Activated CD4-positive, alpha-beta memory T cell treated with anti-CD3 and anti-CD28 coated beads for 36 hours (primary cell): ENCODE measurements at regions not wholly inside any gene's neighbourhood (a gene's known extent, or its start where the extent isn't known, plus 50 kb on each side); places are given as distances from the start of the nearest gene placed in this dataset.

Experiments
- CTCF ChIA-PET: fragments of 350-600 bp; sonication (Branson Sonifier 250); formaldehyde crosslinking; loops from one replicate; lab custom pipeline; 2021; ENCODE audit warnings: antibody characterized with exemption, inconsistent platforms; lab: Charles Lee
- POLR2A ChIA-PET: fragments of 350-600 bp; sonication (Branson Sonifier 250); formaldehyde crosslinking; loops from one replicate; lab custom pipeline; 2021; ENCODE audit warnings: antibody characterized with exemption; lab: Charles Lee
- DNase-seq: peaks from one replicate; pipeline ENCODE4 v3.0.0-alpha.2; 2020
- H3K27ac Mint-ChIP-seq: one replicate; pipeline ENCODE4 v1.8.0; 2021; ENCODE audit warnings: mixed read lengths
- H3K27me3 Mint-ChIP-seq: one replicate; pipeline ENCODE4 v1.8.0; 2021; ENCODE audit warnings: mixed read lengths
- H3K36me3 Mint-ChIP-seq: one replicate; pipeline ENCODE4 v1.8.0; 2021; ENCODE audit warnings: mixed read lengths
- H3K4me1 Mint-ChIP-seq: one replicate; pipeline ENCODE4 v1.8.0; 2021; ENCODE audit warnings: low read depth, mixed read lengths
- H3K4me3 Mint-ChIP-seq: one replicate; pipeline ENCODE4 v1.8.0; 2021; ENCODE audit warnings: mild to moderate bottlenecking, mixed read lengths
- H3K9me3 Mint-ChIP-seq: one replicate; pipeline ENCODE4 v1.8.0; 2021; ENCODE audit warnings: mixed read lengths
- intact Hi-C: fragments of 100-400 bp; cut with micrococcal nuclease; formaldehyde crosslinking; loops from one replicate; pipeline ENCODE4 v1.15.1; 2023

- Mint-ChIP-seq H3K4me3 (no peak overlapping the region), H3K4me1 (no peaks in the 10 kb centered on the region), H3K9me3 (peaks cover 7% of the 10 kb centered on the region), H3K27me3 (no peaks in the 10 kb centered on the region), H3K27ac (no peak overlapping the region), H3K36me3 (no peaks in the 10 kb centered on the region)
- DNase-seq, result no peak
- intact Hi-C loops, result no loop called here
- POLR2A ChIA-PET, result no interaction called here
- CTCF ChIA-PET, result no interaction called here
Measured at GRCh38 chr18:39966275-39966674, 1988.8 kb upstream of the PIK3C3 start.

GRCh38 chr18:39962546-39962945, 1992.5 kb upstream of the PIK3C3 start:
- ChIA-PET CTCF (no interaction called here), POLR2A (no interaction called here)
- no peaks in the 10 kb centered on the region for H3K4me1 Mint-ChIP-seq
- no peak overlapping the region for H3K27ac Mint-ChIP-seq
- intact Hi-C loops, result no loop called here
- no peak overlapping the region for H3K4me3 Mint-ChIP-seq
- no peak for DNase-seq
- no peaks in the 10 kb centered on the region for H3K36me3 Mint-ChIP-seq
- H3K27me3 Mint-ChIP-seq, result no peaks in the 10 kb centered on the region
- peaks cover 20% of the 10 kb centered on the region for H3K9me3 Mint-ChIP-seq

- Mint-ChIP-seq H3K4me3 (no peak overlapping the region), H3K4me1 (no peaks in the 10 kb centered on the region), H3K27me3 (no peaks in the 10 kb centered on the region), H3K36me3 (no peaks in the 10 kb centered on the region), H3K27ac (no peak overlapping the region), H3K9me3 (peaks cover 22% of the 10 kb centered on the region)
- DNase-seq, result no peak
- CTCF ChIA-PET, result no interaction called here
- POLR2A ChIA-PET, result no interaction called here
- intact Hi-C loops, result no loop called here
Measured at GRCh38 chr18:39960550-39960949, 1994.5 kb upstream of the PIK3C3 start.

GRCh38 chr18:39959839-39960238, 1995.2 kb upstream of the PIK3C3 start:
- no peak overlapping the region for H3K27ac Mint-ChIP-seq
- no peak for DNase-seq
- no peaks in the 10 kb centered on the region for H3K36me3 Mint-ChIP-seq
- intact Hi-C loops, result no loop called here
- no peaks in the 10 kb centered on the region for H3K4me1 Mint-ChIP-seq
- no peaks in the 10 kb centered on the region for H3K27me3 Mint-ChIP-seq
- peaks cover 25% of the 10 kb centered on the region for H3K9me3 Mint-ChIP-seq
- H3K4me3 Mint-ChIP-seq, result no peak overlapping the region
- ChIA-PET CTCF (no interaction called here), POLR2A (no interaction called here)

- no peak overlapping the region for H3K4me3 Mint-ChIP-seq
- POLR2A ChIA-PET, result no interaction called here
- CTCF ChIA-PET, result no interaction called here
Measured at GRCh38 chr18:39958876-39959275, 1996.2 kb upstream of the PIK3C3 start.

GRCh38 chr18:39952816-39953215, 2002.2 kb upstream of the PIK3C3 start:
- CTCF ChIA-PET, result no interaction called here
- no peaks in the 10 kb centered on the region for H3K36me3 Mint-ChIP-seq
- POLR2A ChIA-PET, result no interaction called here
- peaks cover 12% of the 10 kb centered on the region for H3K9me3 Mint-ChIP-seq
- no peak for DNase-seq
- intact Hi-C loops, result no loop called here
- H3K27ac Mint-ChIP-seq, result no peak overlapping the region
- no peak overlapping the region for H3K4me3 Mint-ChIP-seq
- H3K4me1 Mint-ChIP-seq, result no peaks in the 10 kb centered on the region
- H3K27me3 Mint-ChIP-seq, result no peaks in the 10 kb centered on the region

More at GRCh38 chr18:39958876-39959275, 1996.2 kb upstream of the PIK3C3 start:
- no peaks in the 10 kb centered on the region for H3K4me1 Mint-ChIP-seq
- H3K27ac Mint-ChIP-seq, result no peak overlapping the region
- intact Hi-C loops, result no loop called here
- H3K27me3 Mint-ChIP-seq, result no peaks in the 10 kb centered on the region
- peaks cover 25% of the 10 kb centered on the region for H3K9me3 Mint-ChIP-seq
- H3K36me3 Mint-ChIP-seq, result no peaks in the 10 kb centered on the region
- no peak for DNase-seq

- no peak for DNase-seq
- Mint-ChIP-seq H3K4me3 (no peak overlapping the region), H3K4me1 (no peaks in the 10 kb centered on the region), H3K9me3 (peaks cover 13% of the 10 kb centered on the region), H3K27ac (no peak overlapping the region), H3K27me3 (no peaks in the 10 kb centered on the region), H3K36me3 (no peaks in the 10 kb centered on the region)
- intact Hi-C loops, result no loop called here
- ChIA-PET POLR2A (no interaction called here), CTCF (no interaction called here)
Measured at GRCh38 chr18:39951142-39951720, 2003.8 kb upstream of the PIK3C3 start.

- intact Hi-C loops, result no loop called here
- no peak overlapping the region for H3K27ac Mint-ChIP-seq
- POLR2A ChIA-PET, result no interaction called here
- no peaks in the 10 kb centered on the region for H3K36me3 Mint-ChIP-seq
- H3K27me3 Mint-ChIP-seq, result no peaks in the 10 kb centered on the region
- H3K9me3 Mint-ChIP-seq, result peaks cover 18% of the 10 kb centered on the region
- H3K4me3 Mint-ChIP-seq, result no peak overlapping the region
- H3K4me1 Mint-ChIP-seq, result no peaks in the 10 kb centered on the region
- no peak for DNase-seq
- CTCF ChIA-PET, result no interaction called here
Measured at GRCh38 chr18:39946623-39947061, 2008.4 kb upstream of the PIK3C3 start.

- CTCF ChIA-PET, result no interaction called here
- H3K4me3 Mint-ChIP-seq, result no peak overlapping the region
- no peak for DNase-seq
- H3K9me3 Mint-ChIP-seq, result peaks cover 18% of the 10 kb centered on the region
- no peaks in the 10 kb centered on the region for H3K36me3 Mint-ChIP-seq
- POLR2A ChIA-PET, result no interaction called here
- H3K27ac Mint-ChIP-seq, result no peak overlapping the region
- H3K27me3 Mint-ChIP-seq, result no peaks in the 10 kb centered on the region
- H3K4me1 Mint-ChIP-seq, result no peaks in the 10 kb centered on the region
- intact Hi-C loops, result no loop called here
Measured at GRCh38 chr18:39945076-39945475, 2010.0 kb upstream of the PIK3C3 start.

- Mint-ChIP-seq H3K27ac (no peak overlapping the region), H3K4me3 (no peak overlapping the region), H3K9me3 (peaks cover 18% of the 10 kb centered on the region), H3K27me3 (no peaks in the 10 kb centered on the region), H3K36me3 (no peaks in the 10 kb centered on the region), H3K4me1 (no peaks in the 10 kb centered on the region)
- intact Hi-C loops, result no loop called here
- ChIA-PET CTCF (no interaction called here), POLR2A (interaction anchor here (0.6 kb wide), 2 partner anchors 11 to 495 kb away, joined by 3 to 5 read pairs; no protein-coding TSS in a partner anchor)
- DNase-seq, result no peak
Measured at GRCh38 chr18:39942702-39943101, 2012.3 kb upstream of the PIK3C3 start.

- Mint-ChIP-seq H3K27me3 (no peaks in the 10 kb centered on the region), H3K4me3 (no peak overlapping the region), H3K36me3 (no peaks in the 10 kb centered on the region), H3K4me1 (no peaks in the 10 kb centered on the region), H3K27ac (no peak overlapping the region), H3K9me3 (peaks cover 22% of the 10 kb centered on the region)
- ChIA-PET POLR2A (no interaction called here), CTCF (no interaction called here)
- intact Hi-C loops, result no loop called here
- no peak for DNase-seq
Measured at GRCh38 chr18:39938676-39939608, 2016.1 kb upstream of the PIK3C3 start.

GRCh38 chr18:39935598-39935997, 2019.4 kb upstream of the PIK3C3 start:
- no peaks in the 10 kb centered on the region for H3K36me3 Mint-ChIP-seq
- POLR2A ChIA-PET, result no interaction called here
- no peak overlapping the region for H3K4me3 Mint-ChIP-seq
- no peaks in the 10 kb centered on the region for H3K27me3 Mint-ChIP-seq
- H3K9me3 Mint-ChIP-seq, result peaks cover 22% of the 10 kb centered on the region
- H3K4me1 Mint-ChIP-seq, result no peaks in the 10 kb centered on the region
- CTCF ChIA-PET, result no interaction called here
- H3K27ac Mint-ChIP-seq, result no peak overlapping the region
- intact Hi-C loops, result no loop called here
- DNase-seq, result no peak
